CD4-positive, CD25-positive, alpha-beta regulatory T cell (primary cell): ENCODE measurements at regions not wholly inside any gene's neighbourhood (a gene's known extent, or its start where the extent isn't known, plus 50 kb on each side); places are given as distances from the start of the nearest gene placed in this dataset.

Experiments used
- ATAC-seq, 2 donors: fragments of 150-1000 bp; cut with Tn5 transposase; one replicate each; pipeline ENCODE4 v1.10.0; 2021; ENCODE audit warnings: low read depth in 2 of 2, moderate number of reproducible peaks in 2 of 2, moderate library complexity in 1 of 2
- DNase-seq, 3 donors: peaks; one replicate each; pipeline versions ENCODE4 v3.0.0 to v3.0.0-alpha.2; 2012 to 2022; ENCODE audit warnings: mixed read lengths in 1 of 3
- H3K27ac ChIP-seq: one replicate; pipeline ENCODE4 v1.7.0; 2013; ENCODE audit warnings: mild to moderate bottlenecking, low read length; ENCODE audit not compliant: insufficient read depth, poor library complexity, severe bottlenecking
- H3K27me3 ChIP-seq: one replicate; pipeline ENCODE4 v1.7.0; 2013; ENCODE audit warnings: low read length; ENCODE audit not compliant: control insufficient read depth, insufficient read depth
- H3K36me3 ChIP-seq: one replicate; pipeline ENCODE4 v1.7.0; 2013; ENCODE audit warnings: mild to moderate bottlenecking, low read length, moderate library complexity; ENCODE audit not compliant: control insufficient read depth, insufficient read depth
- H3K4me1 ChIP-seq: 2 replicates; pipeline ENCODE4 v1.7.0; 2013; ENCODE audit warnings: mild to moderate bottlenecking, low read length; ENCODE audit not compliant: insufficient read depth, control insufficient read depth, poor library complexity, severe bottlenecking
- H3K4me3 ChIP-seq: one replicate; pipeline ENCODE4 v1.7.0; 2013; ENCODE audit warnings: low read depth, mild to moderate bottlenecking, low read length, moderate library complexity
- H3K9me3 ChIP-seq, 2 experiments: 1 replicate in 1 of 2; 2 replicates in 1 of 2; pipeline ENCODE4 v1.7.0; 2013; ENCODE audit warnings: low read length in 2 of 2, mild to moderate bottlenecking in 1 of 2, moderate library complexity in 1 of 2; ENCODE audit not compliant: control insufficient read depth in 2 of 2
- H3K27ac Mint-ChIP-seq, 3 donors: one replicate each; pipeline ENCODE4 v1.8.0; 2020 to 2022; ENCODE audit warnings: mild to moderate bottlenecking in 3 of 3, mixed read lengths in 3 of 3, moderate library complexity in 2 of 3
- H3K27me3 Mint-ChIP-seq: one replicate; pipeline ENCODE4 v1.8.0; 2022; ENCODE audit warnings: mild to moderate bottlenecking, mixed read lengths
- H3K36me3 Mint-ChIP-seq: one replicate; pipeline ENCODE4 v1.8.0; 2020; ENCODE audit warnings: mixed read lengths
- H3K4me1 Mint-ChIP-seq, 4 donors: one replicate each; pipeline ENCODE4 v1.8.0; 2020 to 2022; ENCODE audit warnings: mixed read lengths in 4 of 4, mild to moderate bottlenecking in 1 of 4
- H3K4me3 Mint-ChIP-seq, 4 donors: one replicate each; pipeline ENCODE4 v1.8.0; 2020 to 2022; ENCODE audit warnings: mild to moderate bottlenecking in 4 of 4, mixed read lengths in 4 of 4, moderate library complexity in 3 of 4
- H3K9me3 Mint-ChIP-seq, 7 donors: one replicate each; pipeline ENCODE4 v1.8.0; 2020 to 2022; ENCODE audit warnings: mixed read lengths in 7 of 7, mild to moderate bottlenecking in 3 of 7, moderate library complexity in 2 of 7

DNA sequence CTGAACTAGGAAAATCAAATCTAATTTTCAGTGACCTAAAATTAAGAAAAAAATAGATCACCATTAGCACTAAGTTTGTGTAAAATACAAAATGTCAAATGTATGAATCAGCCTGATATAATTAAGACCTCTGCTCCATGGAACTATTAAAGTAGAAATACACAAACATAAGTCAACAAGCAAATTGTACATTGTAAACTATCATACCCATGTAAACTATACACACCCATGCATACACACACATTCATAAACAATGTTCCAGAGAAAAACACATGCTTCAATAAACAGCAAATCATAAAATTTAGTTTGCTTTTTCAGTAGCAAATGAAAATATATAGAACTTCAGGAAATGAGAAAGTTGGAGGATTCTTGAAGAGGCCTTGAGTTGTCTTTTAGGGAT, 199.7 kb upstream of the VSTM2A start:
- Histone ChIP-seq H3K4me3 (no peak overlapping the region), H3K9me3 (no peaks in the 10 kb centered on the region), H3K36me3 (no peaks in the 10 kb centered on the region), H3K27ac (no peak overlapping the region), H3K27me3 (no peaks in the 10 kb centered on the region), H3K4me1 (no peaks in the 10 kb centered on the region)
- Mint-ChIP-seq H3K36me3 (no peaks in the 10 kb centered on the region), H3K4me3 (no peak overlapping the region), H3K27ac (no peak overlapping the region), H3K27me3 (no peaks in the 10 kb centered on the region), H3K4me1 (no peaks in the 10 kb centered on the region), H3K9me3 (peaks cover 0 to 32% (median 2%) of the 10 kb centered on the region in 7 donors)
- no peak for DNase-seq
- no peak for ATAC-seq

DNA sequence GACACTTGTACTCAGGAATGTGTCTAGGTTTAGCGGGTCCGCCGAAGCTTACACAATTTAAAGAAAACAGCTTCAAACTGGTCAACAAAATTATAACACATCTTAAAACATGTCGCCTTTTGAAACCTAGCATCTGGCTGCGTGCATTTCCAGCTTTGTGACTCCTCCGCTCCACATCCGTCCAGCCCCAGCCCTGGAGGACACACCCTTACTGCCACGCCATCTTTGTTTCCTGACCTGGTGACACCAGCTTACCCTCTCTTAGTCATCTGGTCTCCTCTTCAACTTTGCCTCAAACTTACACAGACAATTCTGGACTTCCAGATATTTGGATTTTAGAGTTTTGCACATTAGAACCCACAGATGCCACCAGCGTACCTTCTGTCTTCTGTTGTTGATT, 198.7 kb upstream of the VSTM2A start:
- Histone ChIP-seq H3K36me3 (no peaks in the 10 kb centered on the region), H3K4me3 (no peak overlapping the region), H3K9me3 (no peaks in the 10 kb centered on the region), H3K27me3 (no peaks in the 10 kb centered on the region), H3K4me1 (no peaks in the 10 kb centered on the region), H3K27ac (no peak overlapping the region)
- ATAC-seq (no peak), DNase-seq (no peak)
- H3K27ac Mint-ChIP-seq, result peak overlapping the region in 1 of 3 donors; percentile 60
- peaks cover 5 to 33% (median 10%) of the 10 kb centered on the region in 7 donors for H3K9me3 Mint-ChIP-seq
- no peaks in the 10 kb centered on the region for H3K27me3 Mint-ChIP-seq
- peaks cover 3% of the 10 kb centered on the region for H3K36me3 Mint-ChIP-seq
- no peaks in the 10 kb centered on the region for H3K4me1 Mint-ChIP-seq
- H3K4me3 Mint-ChIP-seq, result no peak overlapping the region

GRCh38 chr7:54345746-54346145, 196.4 kb upstream of the VSTM2A start:
- H3K4me3 Mint-ChIP-seq, result no peak overlapping the region
- H3K27me3 ChIP-seq, result no peaks in the 10 kb centered on the region
- DNase-seq (no peak), ATAC-seq (no peak)
- H3K4me1 Mint-ChIP-seq, result no peaks in the 10 kb centered on the region
- H3K9me3 ChIP-seq, result no peaks in the 10 kb centered on the region
- no peak overlapping the region for H3K27ac ChIP-seq
- no peak overlapping the region for H3K27ac Mint-ChIP-seq
- H3K4me1 ChIP-seq, result no peaks in the 10 kb centered on the region
- H3K36me3 Mint-ChIP-seq, result peaks cover 3% of the 10 kb centered on the region
- no peak overlapping the region for H3K4me3 ChIP-seq
- H3K27me3 Mint-ChIP-seq, result no peaks in the 10 kb centered on the region
- no peaks in the 10 kb centered on the region for H3K36me3 ChIP-seq
- peaks cover 7 to 32% (median 13%) of the 10 kb centered on the region in 7 donors for H3K9me3 Mint-ChIP-seq

- no peak overlapping the region for H3K27ac ChIP-seq
- peaks cover 3% of the 10 kb centered on the region for H3K36me3 Mint-ChIP-seq
- peaks cover 3 to 28% (median 10%) of the 10 kb centered on the region in 7 donors for H3K9me3 Mint-ChIP-seq
- DNase-seq (no peak), ATAC-seq (no peak)
- H3K4me1 ChIP-seq, result no peaks in the 10 kb centered on the region
- no peaks in the 10 kb centered on the region for H3K4me1 Mint-ChIP-seq
- H3K27ac Mint-ChIP-seq, result no peak overlapping the region
- H3K4me3 ChIP-seq, result no peak overlapping the region
- H3K27me3 Mint-ChIP-seq, result no peaks in the 10 kb centered on the region
- H3K9me3 ChIP-seq, result peaks cover 0 to 8% of the 10 kb centered on the region in 2 experiments
- H3K4me3 Mint-ChIP-seq, result no peak overlapping the region
- no peaks in the 10 kb centered on the region for H3K36me3 ChIP-seq
- no peaks in the 10 kb centered on the region for H3K27me3 ChIP-seq
Measured at GRCh38 chr7:54349229-54349628, 192.9 kb upstream of the VSTM2A start.

DNA sequence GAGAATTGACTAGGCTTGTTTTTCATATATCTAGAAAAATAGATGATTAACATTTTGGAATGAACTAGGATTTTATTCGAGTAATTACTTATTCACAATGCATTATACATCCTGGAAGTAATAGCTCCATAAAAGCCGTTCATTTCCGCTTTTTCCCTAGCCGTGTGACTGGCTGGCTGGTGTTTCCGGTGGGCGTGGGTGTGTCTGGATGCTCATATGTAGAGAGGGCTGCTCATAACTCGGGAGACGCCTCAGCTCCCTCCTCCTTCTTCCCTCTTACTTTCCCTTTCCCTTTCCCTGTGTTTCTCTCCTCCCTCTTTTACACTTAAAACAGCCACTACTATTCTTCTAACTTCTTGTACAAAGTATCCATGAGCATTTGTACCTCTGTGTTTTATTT, 187.7 kb upstream of the VSTM2A start:
- Histone ChIP-seq H3K27me3 (no peaks in the 10 kb centered on the region), H3K4me1 (no peaks in the 10 kb centered on the region), H3K4me3 (no peak overlapping the region), H3K36me3 (no peaks in the 10 kb centered on the region), H3K9me3 (peaks cover 0 to 8% of the 10 kb centered on the region in 2 experiments), H3K27ac (no peak overlapping the region)
- H3K4me1 Mint-ChIP-seq, result no peaks in the 10 kb centered on the region
- DNase-seq (no peak), ATAC-seq (no peak)
- H3K27me3 Mint-ChIP-seq, result no peaks in the 10 kb centered on the region
- H3K9me3 Mint-ChIP-seq, result peaks cover 0 to 20% (median 7%) of the 10 kb centered on the region in 7 donors
- H3K36me3 Mint-ChIP-seq, result no peaks in the 10 kb centered on the region
- H3K27ac Mint-ChIP-seq, result no peak overlapping the region
- H3K4me3 Mint-ChIP-seq, result no peak overlapping the region

- ATAC-seq, result no peak
- no peaks in the 10 kb centered on the region for H3K4me1 ChIP-seq
Measured at GRCh38 chr7:54355842-54356241, 186.3 kb upstream of the VSTM2A start.

GRCh38 chr7:54360075-54360840, 181.9 kb upstream of the VSTM2A start:
- H3K4me3 Mint-ChIP-seq, result no peak overlapping the region

More at GRCh38 chr7:54355842-54356241, 186.3 kb upstream of the VSTM2A start:
- Mint-ChIP-seq H3K4me3 (no peak overlapping the region), H3K36me3 (no peaks in the 10 kb centered on the region), H3K27me3 (no peaks in the 10 kb centered on the region), H3K27ac (no peak overlapping the region), H3K9me3 (peaks cover 2 to 25% (median 5%) of the 10 kb centered on the region in 7 donors), H3K4me1 (no peaks in the 10 kb centered on the region)
- Histone ChIP-seq H3K9me3 (peaks cover 0 to 8% of the 10 kb centered on the region in 2 experiments), H3K27me3 (no peaks in the 10 kb centered on the region), H3K36me3 (no peaks in the 10 kb centered on the region), H3K27ac (no peak overlapping the region), H3K4me3 (no peak overlapping the region)
- DNase-seq, result no peak

DNA sequence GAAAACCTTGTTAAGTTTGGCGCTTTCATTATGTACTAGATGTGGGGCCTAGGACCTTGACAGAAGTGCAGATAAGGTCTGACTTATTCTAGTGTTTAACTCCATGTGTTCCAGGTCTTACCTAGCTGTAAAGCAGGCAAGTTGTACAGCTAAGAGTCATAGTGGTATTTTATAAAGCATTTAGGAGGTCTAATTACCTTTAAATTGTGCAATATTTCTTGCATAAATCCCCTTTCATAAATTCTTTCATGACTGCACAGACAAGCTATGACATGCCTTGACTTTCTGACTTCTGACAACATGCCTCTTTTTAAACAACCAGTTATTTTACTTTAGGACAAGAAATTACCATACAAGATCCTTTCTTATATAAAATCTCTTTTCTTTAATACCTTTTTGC, 151.6 kb upstream of the VSTM2A start:
- Mint-ChIP-seq H3K36me3 (no peaks in the 10 kb centered on the region), H3K27me3 (no peaks in the 10 kb centered on the region), H3K9me3 (peaks cover 0 to 17% (median 3%) of the 10 kb centered on the region in 7 donors), H3K4me1 (no peaks in the 10 kb centered on the region), H3K4me3 (no peak overlapping the region), H3K27ac (no peak overlapping the region)
- no peaks in the 10 kb centered on the region for H3K9me3 ChIP-seq
- H3K4me3 ChIP-seq, result no peak overlapping the region
- no peak overlapping the region for H3K27ac ChIP-seq
- no peaks in the 10 kb centered on the region for H3K27me3 ChIP-seq
- ATAC-seq (no peak), DNase-seq (no peak)
- no peaks in the 10 kb centered on the region for H3K36me3 ChIP-seq
- no peaks in the 10 kb centered on the region for H3K4me1 ChIP-seq

More at GRCh38 chr7:54360075-54360840, 181.9 kb upstream of the VSTM2A start:
- Histone ChIP-seq H3K27me3 (no peaks in the 10 kb centered on the region), H3K27ac (no peak overlapping the region), H3K36me3 (no peaks in the 10 kb centered on the region), H3K4me3 (no peak overlapping the region), H3K4me1 (no peaks in the 10 kb centered on the region), H3K9me3 (no peaks in the 10 kb centered on the region)
- no peak overlapping the region for H3K27ac Mint-ChIP-seq
- peaks cover 0 to 32% (median 9%) of the 10 kb centered on the region in 7 donors for H3K9me3 Mint-ChIP-seq
- no peak for DNase-seq
- H3K36me3 Mint-ChIP-seq, result no peaks in the 10 kb centered on the region
- no peaks in the 10 kb centered on the region for H3K4me1 Mint-ChIP-seq
- no peaks in the 10 kb centered on the region for H3K27me3 Mint-ChIP-seq
- ATAC-seq, result no peak
